ENCODE measurements at regions not wholly inside any gene's neighbourhood (a gene's known extent, or its start where the extent isn't known, plus 50 kb on each side); places are given as distances from the start of the nearest gene placed in this dataset.
A peak's percentile ranks its signal among the peaks of the same experiment; 100 is the strongest.

DNA sequence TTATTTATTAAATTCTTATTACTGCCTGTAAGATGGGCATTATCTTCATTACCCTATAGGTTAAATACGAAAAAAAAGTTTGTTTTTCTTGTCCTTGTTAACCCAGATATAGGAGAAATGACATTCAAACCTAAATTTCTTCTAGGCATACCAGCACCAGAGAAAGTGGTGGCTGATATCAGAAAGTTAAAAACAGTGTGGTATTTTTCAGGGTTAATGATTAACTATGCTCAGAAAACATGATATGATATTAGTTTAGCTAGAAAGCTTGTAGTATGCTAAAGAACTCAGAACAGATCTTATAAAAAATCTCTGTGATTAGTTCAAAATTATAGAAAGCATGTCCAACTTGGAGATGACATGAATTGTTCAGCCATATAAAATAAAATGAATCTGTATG, 630.5 kb upstream of the EPHA6 start:
- Histone ChIP-seq H3K4me3 (no peak overlapping the region), H3K27me3 (no peaks in the 10 kb centered on the region), H3K9me3 (no peaks in the 10 kb centered on the region), H3K27ac (no peak overlapping the region), H3K4me1 (peaks cover 3% of the 10 kb centered on the region), H3K36me3 (replicated peaks in 1 of 2; ENCODE audit: insufficient read depth in 1 of 2, low read depth in 2 of 2) (no peaks in the 10 kb centered on the region)
- ATAC-seq (peak; percentile 62), DNase-seq (no peak)
- intact Hi-C loops (cut with DNase I) = no loop called here
- TF ChIP-seq, protein P1, sequence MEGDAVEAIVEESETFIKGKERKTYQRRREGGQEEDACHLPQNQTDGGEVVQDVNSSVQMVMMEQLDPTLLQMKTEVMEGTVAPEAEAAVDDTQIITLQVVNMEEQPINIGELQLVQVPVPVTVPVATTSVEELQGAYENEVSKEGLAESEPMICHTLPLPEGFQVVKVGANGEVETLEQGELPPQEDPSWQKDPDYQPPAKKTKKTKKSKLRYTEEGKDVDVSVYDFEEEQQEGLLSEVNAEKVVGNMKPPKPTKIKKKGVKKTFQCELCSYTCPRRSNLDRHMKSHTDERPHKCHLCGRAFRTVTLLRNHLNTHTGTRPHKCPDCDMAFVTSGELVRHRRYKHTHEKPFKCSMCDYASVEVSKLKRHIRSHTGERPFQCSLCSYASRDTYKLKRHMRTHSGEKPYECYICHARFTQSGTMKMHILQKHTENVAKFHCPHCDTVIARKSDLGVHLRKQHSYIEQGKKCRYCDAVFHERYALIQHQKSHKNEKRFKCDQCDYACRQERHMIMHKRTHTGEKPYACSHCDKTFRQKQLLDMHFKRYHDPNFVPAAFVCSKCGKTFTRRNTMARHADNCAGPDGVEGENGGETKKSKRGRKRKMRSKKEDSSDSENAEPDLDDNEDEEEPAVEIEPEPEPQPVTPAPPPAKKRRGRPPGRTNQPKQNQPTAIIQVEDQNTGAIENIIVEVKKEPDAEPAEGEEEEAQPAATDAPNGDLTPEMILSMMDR (IDR thresholded peaks at IDR 0.05) = no peak
- no peak for TF ChIP-seq POLR2A (IDR thresholded peaks at IDR 0.05)
- WGBS, 2 donors = 20 to 45% methylated on average over 1 of the region's 1 CpG

DNA sequence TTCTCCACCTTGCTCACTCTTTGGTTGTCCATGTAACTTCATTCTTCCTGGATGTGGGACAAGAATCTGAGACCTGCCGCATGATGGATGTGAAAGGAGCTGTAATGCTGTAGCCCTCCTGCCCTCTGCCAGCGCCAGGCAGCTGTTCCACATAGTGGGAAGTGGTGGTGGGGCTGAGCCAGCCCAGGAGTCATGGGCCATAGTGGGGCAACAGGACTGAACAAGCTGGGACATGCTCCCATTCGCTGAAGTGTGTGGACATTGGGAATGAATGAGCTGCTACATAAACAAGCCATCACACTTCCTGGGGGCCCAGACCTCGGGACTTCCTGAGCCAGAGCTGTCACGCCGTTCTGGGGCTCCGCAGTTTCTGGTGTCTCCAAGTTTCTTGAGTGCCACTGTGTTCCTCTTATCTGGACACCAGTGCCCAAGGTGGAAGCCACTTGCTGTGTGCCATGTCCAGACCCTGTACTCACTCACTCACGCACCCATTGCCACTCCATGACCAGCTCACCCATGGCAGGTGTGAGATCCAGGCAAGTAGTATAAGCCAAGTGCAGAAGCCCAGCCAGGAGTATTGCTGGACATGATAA, 624.3 kb upstream of the EPHA6 start:
- TF ChIP-seq, protein P1 (IDR thresholded peaks at IDR 0.05) = no peak
- no peak for TF ChIP-seq POLR2A (IDR thresholded peaks at IDR 0.05)
- H3K4me1 ChIP-seq = no peaks in the 10 kb centered on the region
- WGBS, 2 donors = 84 to 90% methylated on average over 4 to 8 of the region's 8 CpGs
- DNase-seq (no peak), ATAC-seq (no peak)
- no peaks in the 10 kb centered on the region for H3K36me3 ChIP-seq (replicated peaks in 1 of 2; ENCODE audit: insufficient read depth in 1 of 2, low read depth in 2 of 2)
- no peak overlapping the region for H3K27ac ChIP-seq
- intact Hi-C loops (cut with DNase I) = no loop called here
- no peak overlapping the region for H3K4me3 ChIP-seq
- no peaks in the 10 kb centered on the region for H3K9me3 ChIP-seq
- H3K27me3 ChIP-seq = no peaks in the 10 kb centered on the region

DNA sequence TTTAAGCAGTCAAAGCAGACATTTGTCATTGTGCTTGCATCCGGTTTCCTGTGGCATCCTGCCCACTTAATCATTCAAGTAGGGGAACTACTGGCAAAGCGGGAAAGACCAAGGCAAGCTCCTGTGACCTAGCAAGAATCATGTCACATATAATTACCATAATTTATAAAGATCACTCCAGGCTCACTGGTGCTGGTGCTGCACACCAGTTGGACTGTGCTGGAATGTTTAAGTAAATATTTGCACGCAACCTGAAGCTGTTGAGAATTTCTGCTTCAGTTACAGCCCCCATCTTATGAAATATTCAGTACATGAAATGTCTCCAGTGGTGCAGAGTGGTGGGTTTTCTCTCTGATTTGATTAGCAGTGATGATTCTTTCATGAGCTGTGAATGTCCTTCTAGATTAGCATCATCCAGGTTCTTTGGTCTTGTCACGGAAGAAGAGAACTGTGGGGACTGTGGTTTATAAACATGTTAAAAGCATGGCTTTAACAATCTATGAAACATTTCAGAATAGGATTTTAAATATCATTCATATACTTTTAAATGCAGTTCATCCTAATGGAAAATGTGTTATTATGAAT, 621.3 kb upstream of the EPHA6 start:
- intact Hi-C loops (cut with DNase I) = no loop called here
- DNase-seq (peak in 2 of 4 donors; percentile 22 to 34), ATAC-seq (no peak)
- Histone ChIP-seq H3K36me3 (replicated peaks in 1 of 2; ENCODE audit: insufficient read depth in 1 of 2, low read depth in 2 of 2) (no peaks in the 10 kb centered on the region), H3K4me1 (no peaks in the 10 kb centered on the region), H3K4me3 (no peak overlapping the region), H3K27ac (no peak overlapping the region), H3K27me3 (no peaks in the 10 kb centered on the region), H3K9me3 (no peaks in the 10 kb centered on the region)
- TF ChIP-seq, protein P1 (IDR thresholded peaks at IDR 0.05) = no peak
- no peak for TF ChIP-seq POLR2A (IDR thresholded peaks at IDR 0.05)
- WGBS, 2 donors = 25 to 34% methylated on average over 4 of the region's 4 CpGs

DNA sequence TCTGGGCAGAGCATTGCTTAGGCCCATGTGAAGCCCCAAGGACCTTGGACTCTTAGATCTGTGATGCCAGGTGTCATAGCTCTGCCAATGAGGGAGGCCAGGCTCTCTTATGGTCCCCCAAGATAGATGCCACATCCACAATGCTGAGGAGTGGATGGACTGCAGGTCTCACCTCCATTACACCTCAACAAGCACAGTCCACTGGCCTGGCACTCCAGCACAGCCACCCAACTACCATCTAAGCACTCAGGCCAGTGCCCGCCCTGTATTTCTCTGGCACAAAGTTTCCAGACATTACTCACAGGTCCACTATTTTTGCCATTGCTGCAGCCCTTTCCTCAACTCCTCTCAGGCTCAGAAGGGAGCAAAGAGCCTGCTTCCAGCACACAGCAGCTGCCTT, 613.5 kb upstream of the EPHA6 start:
- Histone ChIP-seq H3K4me1 (no peaks in the 10 kb centered on the region), H3K27me3 (no peaks in the 10 kb centered on the region), H3K36me3 (replicated peaks in 1 of 2; ENCODE audit: insufficient read depth in 1 of 2, low read depth in 2 of 2) (no peaks in the 10 kb centered on the region), H3K9me3 (no peaks in the 10 kb centered on the region), H3K4me3 (no peak overlapping the region), H3K27ac (no peak overlapping the region)
- no peak for TF ChIP-seq POLR2A (IDR thresholded peaks at IDR 0.05)
- TF ChIP-seq, protein P1 (IDR thresholded peaks at IDR 0.05) = no peak
- ATAC-seq (no peak), DNase-seq (no peak)
- intact Hi-C loops (cut with DNase I) = no loop called here
- whole genome bisulfite sequencing, 2 donors = 88 to 92% methylated on average over 1 of the region's 1 CpG

DNA sequence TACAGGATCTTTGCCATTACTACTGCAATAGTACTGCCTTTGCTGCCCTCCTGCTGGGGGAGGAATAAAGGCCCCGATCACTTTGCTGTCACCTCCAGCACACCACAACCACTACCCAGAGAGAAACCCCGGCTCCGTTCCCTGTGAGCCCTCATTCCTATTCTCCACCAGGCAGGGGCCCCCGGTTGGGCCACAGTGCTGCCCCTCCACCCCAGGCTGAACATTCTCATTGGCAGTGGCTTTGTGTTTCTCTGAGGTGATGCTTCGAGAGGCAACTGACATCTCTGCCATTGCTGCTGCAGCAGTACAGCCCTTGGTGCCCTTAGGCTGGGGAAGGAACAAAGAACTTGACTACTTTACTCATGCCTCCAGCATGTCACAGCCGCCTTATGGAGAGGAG, 612.9 kb upstream of the EPHA6 start:
- no peak for ATAC-seq
- Histone ChIP-seq H3K27me3 (no peaks in the 10 kb centered on the region), H3K36me3 (replicated peaks in 1 of 2; ENCODE audit: insufficient read depth in 1 of 2, low read depth in 2 of 2) (no peaks in the 10 kb centered on the region), H3K4me1 (no peaks in the 10 kb centered on the region), H3K9me3 (no peaks in the 10 kb centered on the region), H3K4me3 (no peak overlapping the region), H3K27ac (no peak overlapping the region)
- intact Hi-C loops (cut with DNase I) = no loop called here
- 87 to 94% methylated on average over 6 of the region's 6 CpGs for WGBS, 2 donors
- no peak for DNase-seq
- TF ChIP-seq, protein P1 (IDR thresholded peaks at IDR 0.05) = no peak

Measured in body of pancreas (tissue), 4 donors.